HepG2 (cell line): ENCODE measurements at regions not wholly inside any gene's neighbourhood (a gene's known extent, or its start where the extent isn't known, plus 50 kb on each side); places are given as distances from the start of the nearest gene placed in this dataset.
A peak's percentile ranks its signal among the peaks of the same experiment; 100 is the strongest.

Source experiments
- AGO2 ChIP-seq: fragments of 200-400 bp; formaldehyde crosslinking; optimal IDR thresholded peaks from 2 replicates; pipeline ENCODE3; 2017; ENCODE audit warnings: mild to moderate bottlenecking, low read depth, low read length, moderate library complexity
- BCL6 ChIP-seq: IDR thresholded peaks from 2 replicates; pipeline ENCODE4 v1.6.1; 2016; ENCODE audit warnings: missing genetic modification reagents, missing compliant biosample characterization
- IRX3 ChIP-seq: sonication (generic); formaldehyde crosslinking; IDR thresholded peaks from 2 replicates; pipeline ENCODE4 v1.8.1; 2023; ENCODE audit warnings: mild to moderate bottlenecking, low read depth, missing genetic modification reagents, borderline replicate concordance
- JUND ChIP-seq: sonication (generic); formaldehyde crosslinking; IDR thresholded peaks from 2 replicates; pipeline ENCODE4 v1.8.0; 2022; ENCODE audit warnings: mild to moderate bottlenecking, missing genetic modification reagents
- MEIS1 ChIP-seq: sonication (generic); formaldehyde crosslinking; IDR thresholded peaks from 2 replicates; pipeline ENCODE4 v1.9.0; 2021; ENCODE audit warnings: mild to moderate bottlenecking, missing genetic modification reagents, moderate library complexity, borderline replicate concordance
- NRL ChIP-seq: sonication (generic); formaldehyde crosslinking; IDR thresholded peaks from 2 replicates; pipeline ENCODE4 v1.5.0; 2020; ENCODE audit warnings: missing genetic modification reagents, mild to moderate bottlenecking, moderate library complexity, borderline replicate concordance
- SP4 ChIP-seq: sonication (generic); formaldehyde crosslinking; IDR thresholded peaks from 2 replicates; pipeline ENCODE4 v1.8.1; 2023; ENCODE audit warnings: mild to moderate bottlenecking, missing genetic modification reagents
- SRSF1 ChIP-seq: fragments of 200-400 bp; formaldehyde crosslinking; optimal IDR thresholded peaks from 2 replicates; pipeline ENCODE3; 2017; ENCODE audit warnings: mild to moderate bottlenecking, low read depth, low read length, moderate library complexity
- STAG1 ChIP-seq: sonication (generic); formaldehyde crosslinking; IDR thresholded peaks from 2 replicates; pipeline ENCODE4 v1.4.0; 2020; ENCODE audit warnings: missing genetic modification reagents
- TBX2 ChIP-seq: sonication (generic); formaldehyde crosslinking; IDR thresholded peaks from 2 replicates; pipeline ENCODE4 v1.5.0; 2020; ENCODE audit warnings: missing genetic modification reagents, mild to moderate bottlenecking, borderline replicate concordance
- ZNF431 ChIP-seq: sonication (generic); formaldehyde crosslinking; IDR thresholded peaks from 2 replicates; pipeline ENCODE4 v1.9.0; 2022; ENCODE audit warnings: missing genetic modification reagents, low read depth, mild to moderate bottlenecking, borderline replicate concordance
- ZNF879 ChIP-seq: sonication (generic); formaldehyde crosslinking; IDR thresholded peaks from 2 replicates; pipeline ENCODE4 v1.8.1; 2023; ENCODE audit warnings: missing genetic modification reagents
- TF ChIP-seq, protein P1 (sequence below): sonication (generic); formaldehyde crosslinking; IDR thresholded peaks from 2 replicates; pipeline ENCODE4 v1.5.0; 2020; ENCODE audit warnings: mild to moderate bottlenecking, missing genetic modification reagents, borderline replicate concordance
- TF ChIP-seq, protein P2 (sequence below): sonication (generic); formaldehyde crosslinking; conservative IDR thresholded peaks from 2 replicates; pipeline ENCODE4 v1.8.1; 2023; ENCODE audit warnings: missing genetic modification reagents
- TF ChIP-seq, protein P3 (sequence below): sonication (generic); formaldehyde crosslinking; IDR thresholded peaks from 2 replicates; pipeline ENCODE4 v1.4.0; 2020; ENCODE audit warnings: mild to moderate bottlenecking, missing genetic modification reagents

DNA sequence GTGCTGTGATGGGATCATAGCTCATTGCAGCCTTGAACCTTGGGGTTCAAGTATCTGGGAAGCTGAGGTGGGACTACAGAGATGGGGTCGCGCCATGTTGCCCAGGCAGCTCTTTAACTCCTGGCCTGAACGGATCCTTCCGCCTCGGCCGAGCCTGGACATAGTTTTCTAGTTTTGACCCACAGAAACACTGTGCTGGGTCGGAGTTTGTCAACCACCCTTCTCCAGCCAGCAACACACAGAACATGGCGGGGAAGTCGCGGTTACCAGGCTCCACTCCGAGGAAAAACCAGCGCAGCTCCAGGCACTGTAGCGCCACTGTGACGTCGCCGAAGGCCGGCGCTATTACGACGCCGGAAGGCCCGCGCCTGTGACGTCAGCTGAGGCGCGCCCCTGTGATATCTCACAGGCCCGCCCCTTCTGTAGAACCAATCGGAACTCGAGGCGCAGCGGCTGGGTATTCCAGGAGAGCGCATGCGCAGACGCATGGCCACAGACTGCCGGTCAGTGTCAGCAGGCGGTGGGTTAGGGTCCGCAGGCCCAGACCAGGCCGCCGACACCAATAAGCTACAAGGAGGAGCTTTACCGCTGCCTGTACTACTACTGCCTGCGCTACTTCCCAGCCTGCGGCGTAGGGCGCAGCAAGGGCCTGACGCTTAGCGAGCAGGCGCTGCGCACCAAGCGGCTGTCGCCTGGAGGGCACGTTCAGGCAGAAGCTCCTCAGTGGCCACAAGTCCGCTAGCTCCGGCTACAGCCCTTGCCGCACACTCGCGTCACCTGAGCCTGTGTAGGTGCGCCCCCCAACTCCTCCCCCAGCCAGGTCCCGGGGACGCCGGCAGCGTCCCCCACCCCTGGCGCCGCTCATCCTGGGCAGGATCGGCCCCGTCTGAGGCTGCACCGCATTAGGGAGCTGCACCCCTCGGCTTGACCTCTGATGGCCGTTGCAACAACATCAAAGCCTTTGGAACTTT, 135.2 kb upstream of the KCTD7 start (continued):
- TF ChIP-seq, protein P1, sequence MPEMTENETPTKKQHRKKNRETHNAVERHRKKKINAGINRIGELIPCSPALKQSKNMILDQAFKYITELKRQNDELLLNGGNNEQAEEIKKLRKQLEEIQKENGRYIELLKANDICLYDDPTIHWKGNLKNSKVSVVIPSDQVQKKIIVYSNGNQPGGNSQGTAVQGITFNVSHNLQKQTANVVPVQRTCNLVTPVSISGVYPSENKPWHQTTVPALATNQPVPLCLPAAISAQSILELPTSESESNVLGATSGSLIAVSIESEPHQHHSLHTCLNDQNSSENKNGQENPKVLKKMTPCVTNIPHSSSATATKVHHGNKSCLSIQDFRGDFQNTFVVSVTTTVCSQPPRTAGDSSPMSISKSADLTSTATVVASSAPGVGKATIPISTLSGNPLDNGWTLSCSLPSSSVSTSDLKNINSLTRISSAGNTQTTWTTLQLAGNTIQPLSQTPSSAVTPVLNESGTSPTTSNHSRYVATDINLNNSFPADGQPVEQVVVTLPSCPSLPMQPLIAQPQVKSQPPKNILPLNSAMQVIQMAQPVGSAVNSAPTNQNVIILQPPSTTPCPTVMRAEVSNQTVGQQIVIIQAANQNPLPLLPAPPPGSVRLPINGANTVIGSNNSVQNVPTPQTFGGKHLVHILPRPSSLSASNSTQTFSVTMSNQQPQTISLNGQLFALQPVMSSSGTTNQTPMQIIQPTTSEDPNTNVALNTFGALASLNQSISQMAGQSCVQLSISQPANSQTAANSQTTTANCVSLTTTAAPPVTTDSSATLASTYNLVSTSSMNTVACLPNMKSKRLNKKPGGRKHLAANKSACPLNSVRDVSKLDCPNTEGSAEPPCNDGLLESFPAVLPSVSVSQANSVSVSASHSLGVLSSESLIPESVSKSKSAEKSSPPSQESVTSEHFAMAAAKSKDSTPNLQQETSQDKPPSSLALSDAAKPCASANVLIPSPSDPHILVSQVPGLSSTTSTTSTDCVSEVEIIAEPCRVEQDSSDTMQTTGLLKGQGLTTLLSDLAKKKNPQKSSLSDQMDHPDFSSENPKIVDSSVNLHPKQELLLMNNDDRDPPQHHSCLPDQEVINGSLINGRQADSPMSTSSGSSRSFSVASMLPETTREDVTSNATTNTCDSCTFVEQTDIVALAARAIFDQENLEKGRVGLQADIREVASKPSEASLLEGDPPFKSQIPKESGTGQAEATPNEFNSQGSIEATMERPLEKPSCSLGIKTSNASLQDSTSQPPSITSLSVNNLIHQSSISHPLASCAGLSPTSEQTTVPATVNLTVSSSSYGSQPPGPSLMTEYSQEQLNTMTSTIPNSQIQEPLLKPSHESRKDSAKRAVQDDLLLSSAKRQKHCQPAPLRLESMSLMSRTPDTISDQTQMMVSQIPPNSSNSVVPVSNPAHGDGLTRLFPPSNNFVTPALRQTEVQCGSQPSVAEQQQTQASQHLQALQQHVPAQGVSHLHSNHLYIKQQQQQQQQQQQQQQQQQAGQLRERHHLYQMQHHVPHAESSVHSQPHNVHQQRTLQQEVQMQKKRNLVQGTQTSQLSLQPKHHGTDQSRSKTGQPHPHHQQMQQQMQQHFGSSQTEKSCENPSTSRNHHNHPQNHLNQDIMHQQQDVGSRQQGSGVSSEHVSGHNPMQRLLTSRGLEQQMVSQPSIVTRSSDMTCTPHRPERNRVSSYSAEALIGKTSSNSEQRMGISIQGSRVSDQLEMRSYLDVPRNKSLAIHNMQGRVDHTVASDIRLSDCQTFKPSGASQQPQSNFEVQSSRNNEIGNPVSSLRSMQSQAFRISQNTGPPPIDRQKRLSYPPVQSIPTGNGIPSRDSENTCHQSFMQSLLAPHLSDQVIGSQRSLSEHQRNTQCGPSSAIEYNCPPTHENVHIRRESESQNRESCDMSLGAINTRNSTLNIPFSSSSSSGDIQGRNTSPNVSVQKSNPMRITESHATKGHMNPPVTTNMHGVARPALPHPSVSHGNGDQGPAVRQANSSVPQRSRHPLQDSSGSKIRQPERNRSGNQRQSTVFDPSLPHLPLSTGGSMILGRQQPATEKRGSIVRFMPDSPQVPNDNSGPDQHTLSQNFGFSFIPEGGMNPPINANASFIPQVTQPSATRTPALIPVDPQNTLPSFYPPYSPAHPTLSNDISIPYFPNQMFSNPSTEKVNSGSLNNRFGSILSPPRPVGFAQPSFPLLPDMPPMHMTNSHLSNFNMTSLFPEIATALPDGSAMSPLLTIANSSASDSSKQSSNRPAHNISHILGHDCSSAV, result peak; percentile 89; the same call in 1 of the 2 replicates
- TF ChIP-seq SP4 (peak; percentile 92), NRL (CRISPR knock-in tag) (peak; percentile 86), SRSF1 (no peak), BCL6 (CRISPR knock-in tag) (peak; percentile 45; the same call in 1 of the 2 replicates), JUND (CRISPR knock-in tag) (no peak; the same call in 1 of the 2 replicates), IRX3 (CRISPR knock-in tag) (0 out of 2 replicates have a peak, but pooled peaks have one; percentile 79), ZNF879 (CRISPR knock-in tag) (peak; percentile 94), TBX2 (CRISPR knock-in tag) (peak; percentile 67; the same call in 1 of the 2 replicates), STAG1 (peak; percentile 29), MEIS1 (CRISPR knock-in tag) (no peak), ZNF431 (peak; percentile 88), AGO2 (peak; percentile 89)
- TF ChIP-seq, protein P2, sequence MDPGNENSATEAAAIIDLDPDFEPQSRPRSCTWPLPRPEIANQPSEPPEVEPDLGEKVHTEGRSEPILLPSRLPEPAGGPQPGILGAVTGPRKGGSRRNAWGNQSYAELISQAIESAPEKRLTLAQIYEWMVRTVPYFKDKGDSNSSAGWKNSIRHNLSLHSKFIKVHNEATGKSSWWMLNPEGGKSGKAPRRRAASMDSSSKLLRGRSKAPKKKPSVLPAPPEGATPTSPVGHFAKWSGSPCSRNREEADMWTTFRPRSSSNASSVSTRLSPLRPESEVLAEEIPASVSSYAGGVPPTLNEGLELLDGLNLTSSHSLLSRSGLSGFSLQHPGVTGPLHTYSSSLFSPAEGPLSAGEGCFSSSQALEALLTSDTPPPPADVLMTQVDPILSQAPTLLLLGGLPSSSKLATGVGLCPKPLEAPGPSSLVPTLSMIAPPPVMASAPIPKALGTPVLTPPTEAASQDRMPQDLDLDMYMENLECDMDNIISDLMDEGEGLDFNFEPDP, result 0 out of 2 replicates have a peak, but pooled peaks have one; percentile 15
- TF ChIP-seq, protein P3, sequence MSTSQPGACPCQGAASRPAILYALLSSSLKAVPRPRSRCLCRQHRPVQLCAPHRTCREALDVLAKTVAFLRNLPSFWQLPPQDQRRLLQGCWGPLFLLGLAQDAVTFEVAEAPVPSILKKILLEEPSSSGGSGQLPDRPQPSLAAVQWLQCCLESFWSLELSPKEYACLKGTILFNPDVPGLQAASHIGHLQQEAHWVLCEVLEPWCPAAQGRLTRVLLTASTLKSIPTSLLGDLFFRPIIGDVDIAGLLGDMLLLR (CRISPR knock-in tag), result peak; percentile 74; the same call in 1 of the 2 replicates
